ENCODE measurements at regions not wholly inside any gene's neighbourhood (a gene's known extent, or its start where the extent isn't known, plus 50 kb on each side); places are given as distances from the start of the nearest gene placed in this dataset.

GRCh38 chr12:73106296-73106695, 834.1 kb downstream of the TRHDE start:
- TF ChIP-seq EZH2 (IDR thresholded peaks at IDR 0.05; ENCODE audit: insufficient read depth, poor library complexity, severe bottlenecking) (no peak), EZH2phosphoT487 (IDR thresholded peaks at IDR 0.05; ENCODE audit: insufficient read depth, low read depth) (no peak)

Data from GM23248 (cell line).